IgD-negative memory B cell (primary cell): ENCODE measurements at regions not wholly inside any gene's neighbourhood (a gene's known extent, or its start where the extent isn't known, plus 50 kb on each side); places are given as distances from the start of the nearest gene placed in this dataset.
"Not testable (repeated sequence)": the region's sequence is repeated elsewhere in the genome, so short reads cannot be mapped to it uniquely, and the experiment has no call there.

Experiments
- H3K27ac Mint-ChIP-seq, 3 donors: one replicate each; pipeline ENCODE4 v1.8.0; 2020 to 2022; ENCODE audit warnings: mild to moderate bottlenecking in 3 of 3, mixed read lengths in 3 of 3, moderate library complexity in 1 of 3
- H3K27me3 Mint-ChIP-seq: one replicate; pipeline ENCODE4 v1.8.0; 2021; ENCODE audit warnings: mixed read lengths
- H3K36me3 Mint-ChIP-seq: one replicate; pipeline ENCODE4 v1.8.0; 2020; ENCODE audit warnings: mild to moderate bottlenecking, mixed read lengths
- H3K4me1 Mint-ChIP-seq, 3 donors: one replicate each; pipeline ENCODE4 v1.8.0; 2020 to 2022; ENCODE audit warnings: mixed read lengths in 3 of 3, mild to moderate bottlenecking in 1 of 3
- H3K4me3 Mint-ChIP-seq, 4 donors: one replicate each; pipeline ENCODE4 v1.8.0; 2020 to 2022; ENCODE audit warnings: mild to moderate bottlenecking in 4 of 4, mixed read lengths in 4 of 4, moderate library complexity in 3 of 4
- H3K9me3 Mint-ChIP-seq, 3 donors: one replicate each; pipeline ENCODE4 v1.8.0; 2020 to 2021; ENCODE audit warnings: mixed read lengths in 3 of 3, mild to moderate bottlenecking in 1 of 3

DNA sequence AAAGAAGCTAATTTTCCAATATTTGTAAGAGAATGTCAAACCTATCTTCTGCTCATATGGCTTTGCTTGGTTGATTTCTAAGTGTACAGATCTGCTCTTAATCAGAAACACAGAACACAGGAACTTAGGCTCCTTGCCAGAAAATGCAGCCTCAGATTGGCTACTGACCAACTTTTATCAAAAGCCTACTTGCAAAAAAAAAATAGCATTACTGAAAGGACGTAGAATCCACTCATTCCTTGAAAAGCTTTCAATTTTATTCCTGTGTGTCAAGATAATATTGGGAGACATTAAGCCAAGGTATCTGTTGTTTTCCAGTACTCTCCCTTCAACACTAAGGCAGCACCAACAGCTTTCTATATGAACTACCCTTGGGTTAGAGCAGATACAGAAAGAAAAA, 127.6 kb upstream of the INTU start:
- no peak overlapping the region for H3K27ac Mint-ChIP-seq
- H3K9me3 Mint-ChIP-seq, result no peaks in the 10 kb centered on the region
- H3K27me3 Mint-ChIP-seq, result peaks cover 3% of the 10 kb centered on the region
- H3K4me3 Mint-ChIP-seq, result no peak overlapping the region
- peaks cover 0 to 2% (median 0%) of the 10 kb centered on the region in 3 donors for H3K4me1 Mint-ChIP-seq
- no peaks in the 10 kb centered on the region for H3K36me3 Mint-ChIP-seq

- H3K4me3 Mint-ChIP-seq, result no peak overlapping the region
- H3K36me3 Mint-ChIP-seq, result no peaks in the 10 kb centered on the region
- no peaks in the 10 kb centered on the region for H3K9me3 Mint-ChIP-seq
- H3K27ac Mint-ChIP-seq, result no peak overlapping the region
- H3K4me1 Mint-ChIP-seq, result peaks cover 0 to 2% (median 0%) of the 10 kb centered on the region in 3 donors
- H3K27me3 Mint-ChIP-seq, result peaks cover 3% of the 10 kb centered on the region
Measured at GRCh38 chr4:127506283-127506682, 126.5 kb upstream of the INTU start.

DNA sequence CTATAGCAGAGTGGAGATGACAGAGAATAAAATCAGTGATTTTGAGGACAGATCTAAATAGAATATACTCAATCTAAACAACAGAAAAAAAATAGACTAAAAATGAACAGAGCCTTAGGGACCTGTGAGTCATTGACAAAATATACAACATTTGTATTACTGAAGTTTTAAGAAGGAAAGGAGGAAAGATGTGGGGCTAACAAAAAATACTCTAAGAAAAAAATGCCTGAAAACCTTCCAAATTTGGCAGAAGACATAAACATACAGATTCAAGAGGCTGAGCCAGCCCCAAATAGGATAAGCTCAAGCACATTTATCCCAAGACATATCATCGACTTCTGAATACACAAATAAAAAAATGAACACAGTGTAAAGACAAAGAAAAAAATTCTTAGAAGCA, 123.6 kb upstream of the INTU start:
- Mint-ChIP-seq H3K4me1 (no peaks in the 10 kb centered on the region), H3K9me3 (no peaks in the 10 kb centered on the region), H3K27ac (no peak overlapping the region), H3K36me3 (no peaks in the 10 kb centered on the region), H3K4me3 (no peak overlapping the region), H3K27me3 (no peaks in the 10 kb centered on the region)

DNA sequence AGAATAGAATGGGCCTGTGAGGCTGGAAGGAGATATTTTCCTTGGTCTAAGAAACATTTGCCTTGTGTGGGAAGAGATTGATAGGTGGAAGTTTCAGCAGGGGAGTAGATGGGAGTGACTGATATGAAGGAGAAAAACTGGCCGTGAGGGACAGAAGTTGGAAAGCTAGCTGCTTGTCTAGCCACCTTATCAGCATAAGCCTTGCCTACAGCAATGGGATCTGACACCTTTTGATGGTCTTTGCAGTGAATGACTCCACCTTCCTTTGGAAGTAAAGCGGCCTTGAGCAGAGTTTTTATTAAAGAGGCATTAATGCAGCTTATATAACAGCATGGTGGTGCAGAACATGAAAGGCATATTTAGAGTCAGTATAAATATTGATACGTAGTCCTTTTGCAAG, 120.1 kb upstream of the INTU start:
- not testable (repeated sequence) for H3K27ac Mint-ChIP-seq, H3K4me3 Mint-ChIP-seq, H3K9me3 Mint-ChIP-seq, H3K36me3 Mint-ChIP-seq, H3K27me3 Mint-ChIP-seq, H3K4me1 Mint-ChIP-seq

DNA sequence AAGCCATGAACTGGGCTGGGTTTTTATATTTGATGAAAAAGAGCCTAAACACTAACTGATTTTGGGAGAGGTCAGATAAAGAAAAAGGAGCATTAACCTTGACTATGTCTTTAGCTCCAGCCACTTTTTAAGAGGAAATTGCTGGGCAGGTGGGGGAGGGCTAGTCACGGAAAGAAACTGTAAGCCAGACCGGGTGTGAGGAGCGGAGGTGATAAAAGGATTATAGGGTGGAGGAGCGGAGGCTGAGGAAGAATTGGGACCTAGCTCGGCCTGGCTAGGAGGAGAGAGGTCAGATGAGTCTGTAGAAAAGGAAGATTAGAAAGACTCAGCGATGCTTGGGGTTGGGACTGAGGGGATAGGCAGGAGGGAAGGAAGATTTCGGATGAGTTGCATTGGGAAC, 117.5 kb upstream of the INTU start:
- not testable (repeated sequence) for H3K9me3 Mint-ChIP-seq, H3K36me3 Mint-ChIP-seq, H3K4me3 Mint-ChIP-seq, H3K27ac Mint-ChIP-seq, H3K4me1 Mint-ChIP-seq, H3K27me3 Mint-ChIP-seq

GRCh38 chr4:127518046-127518445, 114.7 kb upstream of the INTU start:
- Mint-ChIP-seq H3K36me3 (no peaks in the 10 kb centered on the region), H3K9me3 (peaks cover 0 to 3% (median 0%) of the 10 kb centered on the region in 3 donors), H3K27ac (no peak overlapping the region), H3K27me3 (peaks cover 3% of the 10 kb centered on the region), H3K4me1 (no peaks in the 10 kb centered on the region), H3K4me3 (no peak overlapping the region)

GRCh38 chr4:127521463-127521862, 111.3 kb upstream of the INTU start:
- Mint-ChIP-seq H3K9me3 (peaks cover 0 to under 1% (median 0%) of the 10 kb centered on the region in 3 donors), H3K4me1 (no peaks in the 10 kb centered on the region), H3K4me3 (no peak overlapping the region), H3K27ac (no peak overlapping the region), H3K36me3 (no peaks in the 10 kb centered on the region), H3K27me3 (peaks cover 1% of the 10 kb centered on the region)

- Mint-ChIP-seq H3K4me3 (no peak overlapping the region), H3K4me1 (no peaks in the 10 kb centered on the region), H3K27me3 (peaks cover 1% of the 10 kb centered on the region), H3K27ac (no peak overlapping the region), H3K36me3 (no peaks in the 10 kb centered on the region), H3K9me3 (peaks cover 0 to 3% (median 0%) of the 10 kb centered on the region in 3 donors)
Measured at GRCh38 chr4:127523369-127523768, 109.4 kb upstream of the INTU start.

GRCh38 chr4:127525608-127526007, 107.1 kb upstream of the INTU start:
- Mint-ChIP-seq H3K4me3 (no peak overlapping the region), H3K36me3 (no peaks in the 10 kb centered on the region), H3K9me3 (peaks cover 0 to 3% (median 0%) of the 10 kb centered on the region in 3 donors), H3K27me3 (peaks cover 1% of the 10 kb centered on the region), H3K27ac (no peak overlapping the region), H3K4me1 (no peaks in the 10 kb centered on the region)

- Mint-ChIP-seq H3K27me3 (no peaks in the 10 kb centered on the region), H3K27ac (no peak overlapping the region), H3K4me1 (no peaks in the 10 kb centered on the region), H3K36me3 (no peaks in the 10 kb centered on the region), H3K9me3 (peaks cover 0 to 3% (median 0%) of the 10 kb centered on the region in 3 donors), H3K4me3 (no peak overlapping the region)
Measured at GRCh38 chr4:127528302-127528701, 104.5 kb upstream of the INTU start.

- H3K4me1 Mint-ChIP-seq, H3K27ac Mint-ChIP-seq, H3K4me3 Mint-ChIP-seq, H3K9me3 Mint-ChIP-seq, H3K27me3 Mint-ChIP-seq, H3K36me3 Mint-ChIP-seq: not testable (repeated sequence)
Measured at GRCh38 chr4:127529879-127530278, 102.9 kb upstream of the INTU start.

DNA sequence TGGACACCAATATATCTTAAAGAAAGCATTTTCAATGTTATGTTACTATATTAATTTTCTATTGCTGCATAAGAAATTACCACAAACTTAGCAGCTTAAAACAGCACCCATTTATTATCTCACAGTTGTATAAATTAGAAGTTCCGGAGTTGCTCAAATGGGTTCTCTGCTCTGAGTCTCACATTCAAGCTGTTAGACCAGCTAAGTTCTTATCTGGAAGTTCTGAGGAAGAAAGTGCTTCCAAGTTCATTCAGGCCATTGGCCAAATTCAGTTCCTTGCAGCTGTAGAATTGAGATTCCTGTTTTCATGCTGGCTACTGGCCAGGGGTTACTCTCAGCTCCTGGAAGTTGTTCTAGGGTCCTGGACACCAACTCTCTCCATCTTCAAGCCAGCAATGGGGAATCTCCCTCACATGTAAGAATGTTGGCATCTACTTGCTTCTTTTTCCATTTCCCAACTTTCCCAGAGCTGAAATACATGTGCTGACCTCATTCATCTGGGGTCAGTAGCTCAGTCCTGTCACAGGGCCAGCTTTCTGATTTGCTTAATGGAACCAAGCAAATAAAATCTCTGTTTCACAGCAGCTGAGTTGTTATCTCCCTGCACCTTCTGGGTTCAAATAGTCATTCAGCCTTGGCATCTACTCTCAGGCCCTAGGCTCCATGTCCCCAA, 99.6 kb upstream of the INTU start:
- H3K9me3 Mint-ChIP-seq, result no peaks in the 10 kb centered on the region
- no peak overlapping the region for H3K27ac Mint-ChIP-seq
- H3K4me1 Mint-ChIP-seq, result no peaks in the 10 kb centered on the region
- no peaks in the 10 kb centered on the region for H3K27me3 Mint-ChIP-seq
- H3K4me3 Mint-ChIP-seq, result no peak overlapping the region
- no peaks in the 10 kb centered on the region for H3K36me3 Mint-ChIP-seq

GRCh38 chr4:127534041-127534825, 98.5 kb upstream of the INTU start:
- Mint-ChIP-seq H3K27ac (no peak overlapping the region), H3K9me3 (no peaks in the 10 kb centered on the region), H3K4me3 (no peak overlapping the region), H3K4me1 (no peaks in the 10 kb centered on the region), H3K27me3 (peaks cover 2% of the 10 kb centered on the region), H3K36me3 (no peaks in the 10 kb centered on the region)

GRCh38 chr4:127538016-127538415, 94.7 kb upstream of the INTU start:
- Mint-ChIP-seq H3K36me3 (no peaks in the 10 kb centered on the region), H3K4me3 (no peak overlapping the region), H3K9me3 (no peaks in the 10 kb centered on the region), H3K4me1 (peaks cover 0 to 3% (median 0%) of the 10 kb centered on the region in 3 donors), H3K27ac (no peak overlapping the region), H3K27me3 (peaks cover 5% of the 10 kb centered on the region)

- H3K9me3 Mint-ChIP-seq, result no peaks in the 10 kb centered on the region
- H3K36me3 Mint-ChIP-seq, result no peaks in the 10 kb centered on the region
- no peak overlapping the region for H3K4me3 Mint-ChIP-seq
- H3K27ac Mint-ChIP-seq, result no peak overlapping the region
- peaks cover 5% of the 10 kb centered on the region for H3K27me3 Mint-ChIP-seq
- peaks cover 0 to 3% (median 0%) of the 10 kb centered on the region in 3 donors for H3K4me1 Mint-ChIP-seq
Measured at GRCh38 chr4:127540497-127541025, 92.2 kb upstream of the INTU start.

DNA sequence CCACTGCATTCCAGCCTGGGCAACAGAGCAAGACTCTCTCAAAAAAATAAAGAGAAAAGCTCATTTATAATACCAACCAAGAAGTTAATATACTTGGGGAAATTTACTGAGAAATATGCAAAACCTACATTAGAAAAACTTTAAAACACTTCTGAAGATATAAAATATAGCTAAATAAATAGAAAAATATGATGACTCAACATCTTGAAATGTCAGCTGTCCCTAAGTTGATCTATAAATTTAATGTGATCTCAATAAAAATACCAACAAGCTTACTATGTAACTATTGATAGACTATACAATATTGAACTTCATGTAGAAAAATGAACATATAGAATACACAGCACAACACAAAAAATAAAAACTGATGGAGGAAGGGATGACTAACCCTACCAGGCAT, 87.5 kb upstream of the INTU start:
- H3K4me1 Mint-ChIP-seq, result peaks cover 0 to 3% (median 0%) of the 10 kb centered on the region in 3 donors
- H3K9me3 Mint-ChIP-seq, result no peaks in the 10 kb centered on the region
- H3K27ac Mint-ChIP-seq, result no peak overlapping the region
- H3K27me3 Mint-ChIP-seq, result peaks cover 2% of the 10 kb centered on the region
- H3K36me3 Mint-ChIP-seq, result no peaks in the 10 kb centered on the region
- no peak overlapping the region for H3K4me3 Mint-ChIP-seq
